ENCODE measurements at regions not wholly inside any gene's neighbourhood (a gene's known extent, or its start where the extent isn't known, plus 50 kb on each side); places are given as distances from the start of the nearest gene placed in this dataset.
"Not testable (repeated sequence)": the region's sequence is repeated elsewhere in the genome, so short reads cannot be mapped to it uniquely, and the experiment has no call there.

- DNase-seq (ENCODE audit: low spot score), result no peak
These were observed 462.1 kb upstream of the GRAMD2B start for GRCh38 chr5:125961150-125961549.

DNA sequence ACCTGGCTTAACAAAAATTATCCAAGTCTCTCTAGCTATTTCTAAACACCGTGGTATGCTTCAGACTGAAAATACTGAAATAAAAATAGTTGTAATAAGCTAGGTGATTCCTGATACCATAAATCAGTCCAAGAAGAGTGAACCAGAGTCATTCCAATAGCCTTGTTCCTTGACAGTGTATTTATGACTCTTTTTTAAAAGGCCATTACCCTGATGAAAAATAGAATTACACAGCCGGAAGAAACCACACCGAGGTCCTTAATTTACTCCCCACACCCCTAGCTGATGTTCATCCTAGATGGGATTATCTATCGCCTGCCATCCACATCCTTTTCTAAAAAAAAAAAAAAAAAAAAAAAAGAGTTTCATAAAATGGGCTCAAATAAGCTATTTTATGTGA lies 457.6 kb upstream of the GRAMD2B start:
- no peak for DNase-seq (ENCODE audit: low spot score)

DNA sequence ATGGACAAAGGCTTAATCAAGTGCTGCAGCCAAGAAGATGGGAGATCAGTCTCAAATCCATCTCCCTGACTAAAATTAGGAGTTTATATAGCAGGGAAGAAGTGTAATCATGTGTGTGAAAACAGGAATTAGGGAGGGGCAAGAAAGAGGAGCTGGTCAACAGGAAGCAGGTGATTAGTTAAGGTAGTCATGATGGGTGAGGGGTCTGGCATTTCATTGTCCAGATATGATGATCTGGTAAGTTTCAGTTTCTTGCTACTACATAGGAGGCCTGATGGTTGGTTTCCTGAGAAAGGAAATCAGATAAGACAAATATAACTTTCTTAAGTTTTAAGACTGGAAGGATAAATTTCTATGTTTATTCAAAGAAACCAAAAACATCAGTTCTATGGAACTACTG lies 455.6 kb upstream of the GRAMD2B start:
- no peak for DNase-seq (ENCODE audit: low spot score)

GRCh38 chr5:125969011-125969813 lies 454.0 kb upstream of the GRAMD2B start:
- no peak for DNase-seq (ENCODE audit: low spot score)

- no peak for DNase-seq (ENCODE audit: low spot score)
These were observed 453.4 kb upstream of the GRAMD2B start for GRCh38 chr5:125969814-125970171.

GRCh38 chr5:125970631-125971307 lies 452.4 kb upstream of the GRAMD2B start:
- DNase-seq (ENCODE audit: low spot score), result no peak

DNA sequence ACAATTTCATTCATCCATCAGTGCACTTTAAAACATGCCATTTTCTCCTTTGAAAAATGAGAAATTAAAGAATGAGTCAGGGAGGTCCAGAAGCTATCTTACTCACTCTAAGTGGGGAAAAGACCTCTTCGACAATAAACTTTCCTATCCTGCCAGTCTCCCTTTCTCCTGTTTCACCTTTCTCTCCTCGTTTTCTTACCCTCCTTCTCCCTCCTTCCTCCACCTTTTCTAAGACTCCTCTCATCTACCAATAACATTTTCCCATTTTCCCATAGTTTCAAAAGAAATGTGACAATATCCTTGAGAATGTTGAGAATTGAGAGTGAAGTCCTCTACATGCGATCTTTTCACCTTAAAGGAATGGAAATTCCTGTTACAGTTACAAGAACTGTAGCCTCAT lies 450.5 kb upstream of the GRAMD2B start:
- no peak for DNase-seq (ENCODE audit: low spot score)

DNA sequence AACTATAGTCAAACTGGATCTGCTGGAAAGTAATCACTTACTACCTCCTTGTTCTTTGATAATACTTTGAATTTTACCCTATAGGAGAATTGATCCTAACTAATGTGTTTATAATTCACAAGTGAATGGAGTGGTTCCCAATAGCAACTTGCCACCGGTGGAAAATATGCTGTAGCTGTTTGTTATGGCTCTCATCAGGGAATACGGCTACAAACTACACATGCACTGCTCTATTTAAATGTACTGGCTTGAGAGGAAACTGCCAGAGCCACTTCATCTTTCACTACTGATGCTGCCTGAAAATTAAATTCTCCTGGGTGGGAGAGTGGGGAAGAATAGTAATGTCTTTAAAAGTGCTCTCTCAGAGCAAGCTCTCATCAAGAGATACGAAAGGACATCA lies 448.5 kb upstream of the GRAMD2B start:
- DNase-seq (ENCODE audit: low spot score), result no peak

- no peak for DNase-seq (ENCODE audit: low spot score)
These were observed 446.7 kb upstream of the GRAMD2B start for GRCh38 chr5:125976421-125977000.

GRCh38 chr5:125978015-125978414 lies 445.2 kb upstream of the GRAMD2B start:
- DNase-seq (ENCODE audit: low spot score), result no peak

GRCh38 chr5:125979636-125980035 lies 443.6 kb upstream of the GRAMD2B start:
- DNase-seq (ENCODE audit: low spot score), result no peak

DNA sequence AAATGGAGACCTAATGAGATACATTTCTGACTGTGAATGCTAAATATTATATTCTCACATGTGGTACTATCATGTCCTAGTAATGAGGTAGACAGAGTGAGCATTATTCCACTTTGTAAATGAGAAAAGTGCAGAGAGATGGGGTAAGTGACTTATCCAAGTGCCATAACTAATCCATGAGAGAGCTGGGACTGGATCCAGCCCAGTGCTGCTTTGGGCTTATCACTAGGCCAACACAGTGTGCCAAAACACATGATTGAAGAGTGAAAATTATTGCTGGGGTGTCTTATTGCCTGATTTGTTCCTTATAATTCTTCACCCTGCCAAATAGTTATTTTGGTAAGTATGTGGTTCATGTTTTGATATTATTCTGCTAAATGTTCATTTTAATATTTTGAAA lies 442.2 kb upstream of the GRAMD2B start:
- DNase-seq (ENCODE audit: low spot score), result no peak

- DNase-seq (ENCODE audit: low spot score), result no peak
These were observed 435.4 kb upstream of the GRAMD2B start for GRCh38 chr5:125987677-125988255.

- DNase-seq (ENCODE audit: low spot score), result no peak
These were observed 431.2 kb upstream of the GRAMD2B start for GRCh38 chr5:125992050-125992449.

GRCh38 chr5:125999271-126000030 lies 423.8 kb upstream of the GRAMD2B start:
- DNase-seq (ENCODE audit: low spot score), result not testable (repeated sequence)

DNA sequence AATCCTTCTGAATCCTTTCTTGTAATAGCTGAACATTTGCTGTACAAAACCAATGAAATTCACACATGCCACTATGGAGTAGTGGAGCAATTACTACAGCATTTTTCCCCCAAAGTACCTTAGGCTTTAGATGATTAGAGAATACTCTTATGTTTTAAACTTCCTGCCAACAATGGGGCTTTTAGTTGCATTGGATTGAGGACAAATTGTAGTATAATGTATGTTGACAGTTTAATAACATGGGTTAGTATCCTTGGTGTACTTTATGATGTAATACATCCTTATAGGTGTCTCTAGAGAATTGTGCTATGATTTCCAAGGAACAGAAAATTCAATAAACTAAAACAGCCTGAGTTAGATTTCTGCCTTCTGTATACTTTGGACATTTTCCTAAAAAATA lies 422.7 kb upstream of the GRAMD2B start:
- DNase-seq (ENCODE audit: low spot score), result no peak

DNA sequence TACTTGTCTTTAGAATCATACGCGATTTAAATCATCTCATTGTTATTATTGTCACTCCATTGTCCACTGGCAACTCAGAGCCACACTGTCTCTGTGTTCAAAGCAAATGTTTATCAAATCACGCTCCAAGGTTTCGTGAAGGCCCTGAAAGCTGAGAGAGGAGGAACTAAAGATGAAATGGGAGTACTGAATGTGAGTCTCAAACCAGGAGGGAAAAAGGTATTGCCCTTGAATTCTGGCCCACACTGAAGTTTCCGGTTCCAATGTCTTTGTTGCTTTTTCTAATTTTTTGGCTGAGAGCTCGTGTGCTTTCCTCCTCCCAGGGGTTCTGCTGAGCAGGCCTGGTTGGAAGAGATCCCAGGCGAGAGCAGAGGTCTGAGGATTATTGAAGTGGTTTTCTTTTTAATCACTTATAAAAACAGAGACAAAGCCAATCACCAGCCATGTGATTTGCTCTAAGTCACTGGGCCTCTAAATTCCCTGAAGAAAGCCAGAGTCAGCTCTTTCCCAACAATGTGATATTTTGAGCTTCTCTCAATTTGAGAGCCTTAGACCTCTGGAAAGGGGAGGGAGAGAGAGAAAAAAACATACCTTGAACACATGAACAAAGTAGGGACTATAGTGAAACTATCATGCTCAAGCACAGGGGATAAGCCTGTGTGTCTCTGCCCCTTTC lies 420.8 kb upstream of the GRAMD2B start:
- DNase-seq (ENCODE audit: low spot score), result no peak

- DNase-seq (ENCODE audit: low spot score), result no peak
These were observed 419.9 kb upstream of the GRAMD2B start for GRCh38 chr5:126003309-126003708.

GRCh38 chr5:126004636-126005035 lies 418.6 kb upstream of the GRAMD2B start:
- no peak for DNase-seq (ENCODE audit: low spot score)

GRCh38 chr5:126007841-126008240 lies 415.4 kb upstream of the GRAMD2B start:
- no peak for DNase-seq (ENCODE audit: low spot score)

- DNase-seq (ENCODE audit: low spot score), result no peak
These were observed 413.6 kb upstream of the GRAMD2B start for GRCh38 chr5:126009566-126009965.

GRCh38 chr5:126011526-126011925 lies 411.7 kb upstream of the GRAMD2B start:
- DNase-seq (ENCODE audit: low spot score), result not testable (repeated sequence)

All from kidney capillary endothelial cell (primary cell).